GM21515 (cell line): ENCODE measurements at regions not wholly inside any gene's neighbourhood (a gene's known extent, or its start where the extent isn't known, plus 50 kb on each side); places are given as distances from the start of the nearest gene placed in this dataset.

Experiments
- ATAC-seq: cut with Tn5 transposase; IDR thresholded peaks from one replicate; pipeline ENCODE4 v1.9.1; 2021; ENCODE audit not compliant: unreplicated experiment

GRCh38 chr12:3931206-3931605 is 58.0 kb upstream of the PARP11 start:
- ATAC-seq: no peak

GRCh38 chr12:3929875-3930615 is 56.8 kb upstream of the PARP11 start:
- no peak for ATAC-seq

GRCh38 chr12:3928538-3929184 is 55.5 kb upstream of the PARP11 start:
- no peak for ATAC-seq

GRCh38 chr12:3925621-3926020 is 52.4 kb upstream of the PARP11 start:
- no peak for ATAC-seq

GRCh38 chr12:3924761-3925160 is 51.6 kb upstream of the PARP11 start:
- no peak for ATAC-seq

GRCh38 chr12:3923021-3923420 is 49.8 kb upstream of the PARP11 start:
- no peak for ATAC-seq
